Neuronal stem cell (in vitro differentiated cells): ENCODE measurements at regions not wholly inside any gene's neighbourhood (a gene's known extent, or its start where the extent isn't known, plus 50 kb on each side); places are given as distances from the start of the nearest gene placed in this dataset.
A peak's percentile ranks its signal among the peaks of the same experiment; 100 is the strongest.
"Not testable (repeated sequence)": the region's sequence is repeated elsewhere in the genome, so short reads cannot be mapped to it uniquely, and the experiment has no call there.

Experiments
- DNase-seq: peaks from one replicate; pipeline ENCODE4 v3.0.0-alpha.2; 2013; ENCODE audit warnings: low spot score
- H2AFZ ChIP-seq: one replicate; pipeline ENCODE4 v1.6.1; 2013; ENCODE audit warnings: mild to moderate bottlenecking, low read length, inconsistent platforms
- H2AK5ac ChIP-seq: 2 replicates; pipeline ENCODE4 v1.6.1; 2013; ENCODE audit warnings: low read depth, mild to moderate bottlenecking, inconsistent platforms, low read length, moderate library complexity, mixed read lengths
- H2BK120ac ChIP-seq: 2 replicates; pipeline ENCODE4 v1.6.1; 2013; ENCODE audit warnings: low read depth, mild to moderate bottlenecking, inconsistent platforms, low read length, moderate library complexity, mixed read lengths
- H2BK12ac ChIP-seq: one replicate; pipeline ENCODE4 v1.6.1; 2013; ENCODE audit warnings: low read length, inconsistent platforms
- H2BK15ac ChIP-seq: 2 replicates; pipeline ENCODE4 v1.6.1; 2013; ENCODE audit warnings: mild to moderate bottlenecking, low read length, inconsistent platforms, mixed read lengths
- H2BK5ac ChIP-seq: one replicate; pipeline ENCODE4 v1.6.1; 2013; ENCODE audit warnings: inconsistent platforms, mild to moderate bottlenecking, low read length, moderate library complexity
- H3K14ac ChIP-seq: one replicate; pipeline ENCODE4 v1.6.1; 2013; ENCODE audit warnings: low read length, inconsistent platforms
- H3K18ac ChIP-seq: 2 replicates; pipeline ENCODE4 v1.6.1; 2013; ENCODE audit warnings: low read length, inconsistent platforms
- H3K23ac ChIP-seq: 2 replicates; pipeline ENCODE4 v1.6.1; 2013; ENCODE audit warnings: low read depth, mild to moderate bottlenecking, mixed read lengths, low read length, inconsistent platforms; ENCODE audit not compliant: poor library complexity
- H3K27ac ChIP-seq: replicated peaks from 3 replicates; pipeline ENCODE4 v1.5.1; 2013; ENCODE audit warnings: low read length, inconsistent platforms
- H3K27me3 ChIP-seq, 3 experiments: 2 replicates each; pipeline ENCODE4 v1.6.1; 2013; ENCODE audit warnings: low read length in 3 of 3, mild to moderate bottlenecking in 2 of 3, inconsistent platforms in 1 of 3, low read depth in 1 of 3, mixed read lengths in 1 of 3, moderate library complexity in 1 of 3; ENCODE audit not compliant: control insufficient read depth in 3 of 3, insufficient read depth in 3 of 3
- H3K36me3 ChIP-seq, 2 donors: replicated peaks in 1 of 2; 2 replicates each; pipeline ENCODE4 v1.6.1; 2013; ENCODE audit warnings: low read length in 2 of 2; ENCODE audit not compliant: control insufficient read depth in 2 of 2, insufficient read depth in 2 of 2
- H3K4ac ChIP-seq: 2 replicates; pipeline ENCODE4 v1.6.1; 2013; ENCODE audit warnings: inconsistent platforms, mild to moderate bottlenecking, low read length, moderate library complexity
- H3K4me1 ChIP-seq, 2 donors: 1 replicate in 1 of 2; 2 replicates in 1 of 2; pipeline ENCODE4 v1.6.1; 2013; ENCODE audit warnings: low read length in 2 of 2, low read depth in 1 of 2; ENCODE audit not compliant: control insufficient read depth in 2 of 2, insufficient read depth in 1 of 2
- H3K4me2 ChIP-seq: one replicate; pipeline ENCODE4 v1.6.1; 2013; ENCODE audit warnings: mild to moderate bottlenecking, low read length, inconsistent platforms; ENCODE audit not compliant: insufficient read depth, poor library complexity, severe bottlenecking
- H3K4me3 ChIP-seq, 2 donors: 2 replicates each; pipeline ENCODE4 v1.5.1; 2013; ENCODE audit warnings: low read length in 2 of 2, mild to moderate bottlenecking in 2 of 2, inconsistent platforms in 1 of 2, moderate library complexity in 1 of 2
- H3K79me1 ChIP-seq: one replicate; pipeline ENCODE4 v1.6.1; 2013; ENCODE audit warnings: low read depth, mild to moderate bottlenecking, inconsistent platforms, low read length, moderate library complexity
- H3K9ac ChIP-seq: one replicate; pipeline ENCODE4 v1.6.1; 2013; ENCODE audit warnings: mild to moderate bottlenecking, low read depth, low read length, inconsistent platforms; ENCODE audit not compliant: poor library complexity
- H3K9me3 ChIP-seq, 2 donors: replicated peaks in 1 of 2; 2 replicates each; pipeline versions ENCODE3 to v1.6.1; 2013; ENCODE audit warnings: low read length in 2 of 2, mild to moderate bottlenecking in 2 of 2, inconsistent platforms in 1 of 2, low read depth in 1 of 2, mixed read lengths in 1 of 2, moderate library complexity in 1 of 2; ENCODE audit not compliant: control insufficient read depth in 2 of 2, insufficient read depth in 1 of 2
- H4K8ac ChIP-seq: one replicate; pipeline ENCODE4 v1.6.1; 2013; ENCODE audit warnings: low read depth, mild to moderate bottlenecking, inconsistent platforms, low read length, moderate library complexity
- H4K91ac ChIP-seq: one replicate; pipeline ENCODE4 v1.6.1; 2013; ENCODE audit warnings: low read length, low read depth, mild to moderate bottlenecking, inconsistent platforms; ENCODE audit not compliant: poor library complexity
- WGBS, 2 donors: extraction: QIAGEN DNeasy Blood & Tissue Kit; methylation state at CpG; one replicate each; pipeline ENCODE4 v1.1.7; 2013; ENCODE audit warnings: missing lambda C conversion rate in 2 of 2, mixed read lengths in 1 of 2; ENCODE audit not compliant: insufficient read length in 2 of 2, insufficient replicate concordance in 1 of 2; ENCODE audit errors: extremely low coverage in 2 of 2; 5-methylcytosine and 5-hydroxymethylcytosine counted together

GRCh38 chr4:9600246-9600645 lies 156.0 kb downstream of the DEFB131A start:
- H4K8ac ChIP-seq = no peak overlapping the region
- no CpG with 5 or more reads among the region's 19 CpGs for WGBS, 2 donors

DNA sequence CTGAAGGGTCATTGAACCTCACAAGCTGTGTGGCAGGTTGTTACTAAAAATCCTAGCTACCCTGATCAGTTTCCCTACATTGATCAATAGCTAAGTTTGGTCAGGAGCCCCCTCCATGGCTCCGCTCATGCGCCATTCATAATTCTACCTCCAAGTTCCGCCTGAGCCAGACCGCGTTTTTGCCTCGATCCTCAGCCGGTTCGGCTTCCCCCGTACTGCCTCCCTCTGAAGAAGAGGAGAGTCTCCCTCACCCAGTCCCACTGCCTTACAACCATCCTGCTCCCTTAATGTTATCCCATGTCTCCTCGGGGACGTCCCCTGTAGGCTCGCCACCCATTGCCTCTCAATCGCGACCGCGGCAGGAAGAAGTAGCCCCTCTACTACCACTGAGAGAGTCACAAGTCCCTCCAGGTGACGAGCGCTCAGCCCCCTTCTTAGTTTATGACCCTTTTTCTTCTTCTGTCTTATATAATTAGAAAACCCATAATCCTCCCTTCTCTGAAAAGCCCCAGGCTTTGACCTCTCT lies 158.2 kb downstream of the DEFB131A start:
- Histone ChIP-seq H2BK15ac (no peak overlapping the region), H3K27me3 (no peaks in the 10 kb centered on the region), H3K27ac (no peak overlapping the region), H4K91ac (no peak overlapping the region), H3K4me2 (no peak overlapping the region), H2BK120ac (no peak overlapping the region), H3K18ac (peak overlapping the region; percentile 71), H3K4me3 (no peak overlapping the region), H3K9me3 (no peaks in the 10 kb centered on the region), H3K79me1 (no peaks in the 10 kb centered on the region), H2BK12ac (no peak overlapping the region), H3K4ac (no peak overlapping the region), H3K23ac (no peak overlapping the region), H3K14ac (no peak overlapping the region), H3K9ac (no peak overlapping the region), H2AK5ac (no peak overlapping the region), H2BK5ac (peak overlapping the region; percentile 53), H2AFZ (no peak overlapping the region), H4K8ac (no peak overlapping the region), H3K36me3 (no peaks in the 10 kb centered on the region), H3K4me1 (peaks cover 0 to 5% of the 10 kb centered on the region in 2 donors)
- no CpG with 5 or more reads among the region's 18 CpGs for WGBS, 2 donors
- no peak for DNase-seq

More at GRCh38 chr4:9600246-9600645, 156.0 kb downstream of the DEFB131A start:
- no peak overlapping the region for H3K4me2 ChIP-seq
- H2BK12ac ChIP-seq = no peak overlapping the region
- no peak overlapping the region for H3K18ac ChIP-seq
- no peak overlapping the region for H2AFZ ChIP-seq
- H3K27me3 ChIP-seq = no peaks in the 10 kb centered on the region
- H2BK120ac ChIP-seq = no peak overlapping the region
- no peak overlapping the region for H3K9ac ChIP-seq
- no peak overlapping the region for H3K14ac ChIP-seq
- no peaks in the 10 kb centered on the region for H3K79me1 ChIP-seq
- H4K91ac ChIP-seq = no peak overlapping the region
- H3K4ac ChIP-seq = no peak overlapping the region
- no peak overlapping the region for H2BK15ac ChIP-seq
- no peak overlapping the region for H2BK5ac ChIP-seq
- no peaks in the 10 kb centered on the region for H3K36me3 ChIP-seq
- no peak overlapping the region for H3K4me3 ChIP-seq
- H2AK5ac ChIP-seq = no peak overlapping the region
- H3K27ac ChIP-seq = no peak overlapping the region
- H3K4me1 ChIP-seq = peaks cover 0 to 5% of the 10 kb centered on the region in 2 donors
- no peak overlapping the region for H3K23ac ChIP-seq
- H3K9me3 ChIP-seq = no peaks in the 10 kb centered on the region
- DNase-seq = no peak

DNA sequence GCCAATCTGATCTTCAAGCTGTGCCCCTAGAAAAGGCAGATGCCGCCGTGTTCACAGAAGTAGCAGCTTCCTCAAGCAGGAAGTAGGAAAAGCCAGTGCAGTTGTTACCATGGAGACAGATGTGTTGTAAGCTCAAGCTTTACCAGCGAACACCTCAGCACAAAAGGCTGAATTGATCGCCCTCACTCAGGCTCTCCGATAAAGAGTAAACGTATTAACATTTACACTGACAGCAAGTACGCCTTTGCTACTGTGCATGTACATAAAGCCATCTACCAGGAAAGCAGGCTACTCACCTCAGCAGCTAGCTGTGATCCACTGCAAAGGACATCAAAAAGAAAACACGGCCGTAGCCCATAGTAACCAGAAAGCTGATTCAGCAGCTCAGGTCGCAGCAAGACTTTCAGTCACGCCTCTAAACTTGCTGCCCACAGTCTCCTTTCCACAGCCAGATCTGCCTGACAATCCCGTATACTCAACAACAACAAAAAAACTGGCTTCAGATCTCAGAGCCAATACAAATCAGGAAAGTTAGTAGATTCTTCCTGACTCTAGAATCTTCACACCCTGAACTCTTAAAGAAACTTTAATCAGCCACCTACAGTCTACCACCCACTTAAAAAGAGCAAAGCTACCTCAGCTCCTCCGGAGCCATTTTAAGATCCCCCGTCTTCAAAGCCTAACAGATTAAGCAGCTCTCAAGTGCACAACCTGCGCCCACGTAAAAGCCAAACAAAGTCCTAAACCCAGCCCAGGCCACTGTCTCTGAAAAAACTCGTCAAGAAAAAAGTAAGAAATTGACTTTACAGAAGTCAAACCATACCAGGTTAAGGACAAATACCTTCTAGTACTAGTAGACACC lies 160.0 kb downstream of the DEFB131A start:
- not testable (repeated sequence) for H3K23ac ChIP-seq, H3K36me3 ChIP-seq, H4K91ac ChIP-seq, H4K8ac ChIP-seq, H2BK12ac ChIP-seq, H3K4me3 ChIP-seq, H3K18ac ChIP-seq, H3K4me2 ChIP-seq, H3K4ac ChIP-seq, H3K4me1 ChIP-seq, H3K14ac ChIP-seq, H2BK120ac ChIP-seq, H3K9ac ChIP-seq, H2BK5ac ChIP-seq, H2BK15ac ChIP-seq, H2AK5ac ChIP-seq, H3K27ac ChIP-seq, H3K27me3 ChIP-seq, H3K79me1 ChIP-seq, H3K9me3 ChIP-seq
- peak; percentile 21 for DNase-seq
- no CpG with 5 or more reads among the region's 17 CpGs for WGBS, 2 donors
- peak overlapping the region; percentile 40 for H2AFZ ChIP-seq

DNA sequence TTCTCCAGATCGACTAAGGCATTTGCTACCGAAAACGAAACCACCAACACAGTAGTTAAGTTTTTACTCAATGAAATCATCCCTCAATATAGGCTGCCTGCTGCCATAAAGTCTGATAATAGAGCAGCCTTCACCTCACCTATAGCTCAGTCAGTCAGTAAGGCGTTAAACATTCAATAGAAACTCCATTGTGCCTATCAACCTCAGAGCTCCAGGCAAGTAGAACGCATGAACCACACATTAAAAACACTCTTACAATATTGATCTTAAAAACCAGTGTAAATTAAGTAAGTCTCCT lies 160.6 kb downstream of the DEFB131A start:
- not testable (repeated sequence) for H3K9ac ChIP-seq, H3K27me3 ChIP-seq, H3K4ac ChIP-seq, H2BK120ac ChIP-seq, H3K79me1 ChIP-seq, H3K14ac ChIP-seq, H3K23ac ChIP-seq, H3K4me3 ChIP-seq, H2BK12ac ChIP-seq, H2BK5ac ChIP-seq, H4K91ac ChIP-seq, H3K36me3 ChIP-seq, H2AK5ac ChIP-seq, H3K4me2 ChIP-seq, H2BK15ac ChIP-seq, H3K18ac ChIP-seq, H2AFZ ChIP-seq, DNase-seq, H3K27ac ChIP-seq, H3K4me1 ChIP-seq, H4K8ac ChIP-seq, H3K9me3 ChIP-seq
- WGBS, 2 donors = no CpG with 5 or more reads among the region's 5 CpGs
